ENCODE measurements at regions not wholly inside any gene's neighbourhood (a gene's known extent, or its start where the extent isn't known, plus 50 kb on each side); places are given as distances from the start of the nearest gene placed in this dataset.

DNA sequence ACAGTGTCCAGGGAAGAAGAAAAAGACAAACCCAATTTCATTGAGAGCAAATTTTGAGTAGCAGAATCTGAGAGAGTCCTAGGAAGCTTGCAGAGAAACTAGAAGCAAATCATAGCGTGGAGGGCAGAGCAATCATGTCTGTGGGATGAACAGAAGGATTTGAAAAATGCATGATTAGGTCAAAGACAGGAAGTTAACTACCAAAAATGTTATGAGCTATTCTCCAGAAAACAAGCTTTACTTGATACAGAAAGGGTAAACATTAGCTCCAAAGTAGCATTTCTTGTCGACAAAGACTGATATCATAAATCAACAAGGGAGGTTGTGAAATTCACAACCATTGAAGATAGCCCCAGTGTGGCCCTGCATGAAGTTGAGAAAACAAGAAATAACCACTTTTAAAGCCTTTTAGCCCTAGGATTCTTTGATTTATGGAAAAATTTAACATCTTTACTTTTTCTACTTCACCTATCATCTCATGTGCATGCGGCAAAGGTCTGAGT lies 97.7 kb upstream of the MEGF10 start:
- no TSS peak for BruUV-seq (replicated peaks)
- H2AFZ ChIP-seq (replicated peaks; ENCODE audit: low read length, poor library complexity) = no peak overlapping the region
- H2BK15ac ChIP-seq (ENCODE audit: low read depth, low read length) = no peak overlapping the region

More for the DNA sequence above, 97.7 kb upstream of the MEGF10 start:
- Histone ChIP-seq H4K91ac (ENCODE audit: insufficient read depth, low read depth, low read length) (no peak overlapping the region), H3K36me3 (ENCODE audit: control insufficient read depth, insufficient read depth, low read length) (no peaks in the 10 kb centered on the region), H3K9ac (ENCODE audit: low read depth, low read length) (no peak overlapping the region), H3K4me3 (ENCODE audit: insufficient read depth, low read depth, low read length) (no peak overlapping the region), H3K4me2 (ENCODE audit: low read depth, low read length) (no peak overlapping the region), H2BK120ac (ENCODE audit: low read depth, low read length) (no peak overlapping the region), H4K5ac (ENCODE audit: low read depth, low read length) (no peak overlapping the region), H3K9me1 (ENCODE audit: insufficient read depth, low read length) (no peaks in the 10 kb centered on the region), H3K56ac (ENCODE audit: extremely low read depth, insufficient read depth, low read length) (no peak overlapping the region), H2AK5ac (ENCODE audit: low read depth, low read length) (no peak overlapping the region), H3K23ac (ENCODE audit: low read depth, low read length) (no peak overlapping the region), H3K27me3 (ENCODE audit: control insufficient read depth, insufficient read depth, low read length) (peaks cover 6% of the 10 kb centered on the region; the same call in 1 of the 2 replicates), H2AK9ac (replicated peaks; ENCODE audit: low read depth, low read length, poor library complexity) (no peak overlapping the region), H3K4me1 (ENCODE audit: control insufficient read depth, insufficient read depth, low read length) (no peaks in the 10 kb centered on the region), H3K14ac (replicated peaks; ENCODE audit: low read depth, low read length) (no peak overlapping the region), H3K4ac (ENCODE audit: low read depth, low read length) (no peak overlapping the region), H2BK5ac (ENCODE audit: low read depth, low read length, poor library complexity, severe bottlenecking) (no peak overlapping the region), H3K27ac (ENCODE audit: insufficient read depth, low read length) (no peak overlapping the region), H3K18ac (ENCODE audit: low read depth, low read length) (no peak overlapping the region), H4K20me1 (ENCODE audit: insufficient read depth, low read length) (no peaks in the 10 kb centered on the region), H3K79me1 (ENCODE audit: low read depth in 1 of 2, low read length in 2 of 2) (no peaks in the 10 kb centered on the region), H4K8ac (ENCODE audit: low read depth in 2 of 2, low read length in 2 of 2) (no peak overlapping the region), H3K9me3 (ENCODE audit: control insufficient read depth, insufficient read depth, low read length) (no peaks in the 10 kb centered on the region), H2BK20ac (ENCODE audit: low read depth, low read length) (no peak overlapping the region)
- DNase-seq (no peak), ATAC-seq (ENCODE audit: low read depth) (no peak)
- CTCF ChIA-PET = no interaction called here
- in situ Hi-C loops (cut with MboI; ENCODE audit: low sequenced_read_pairs) (no loop called here), dilution Hi-C loops (cut with HindIII; ENCODE audit: low sequenced_read_pairs, unreplicated experiment) (no loop called here), intact Hi-C loops (cut with micrococcal nuclease) (no loop called here)
- TF ChIP-seq MAZ (IDR thresholded peaks at IDR 0.05; ENCODE audit: borderline replicate concordance, low read depth, low read length) = no peak
- no peak for TF ChIP-seq CEBPB (IDR thresholded peaks at IDR 0.05; ENCODE audit: low read depth, low read length)
- TF ChIP-seq, protein P1, sequence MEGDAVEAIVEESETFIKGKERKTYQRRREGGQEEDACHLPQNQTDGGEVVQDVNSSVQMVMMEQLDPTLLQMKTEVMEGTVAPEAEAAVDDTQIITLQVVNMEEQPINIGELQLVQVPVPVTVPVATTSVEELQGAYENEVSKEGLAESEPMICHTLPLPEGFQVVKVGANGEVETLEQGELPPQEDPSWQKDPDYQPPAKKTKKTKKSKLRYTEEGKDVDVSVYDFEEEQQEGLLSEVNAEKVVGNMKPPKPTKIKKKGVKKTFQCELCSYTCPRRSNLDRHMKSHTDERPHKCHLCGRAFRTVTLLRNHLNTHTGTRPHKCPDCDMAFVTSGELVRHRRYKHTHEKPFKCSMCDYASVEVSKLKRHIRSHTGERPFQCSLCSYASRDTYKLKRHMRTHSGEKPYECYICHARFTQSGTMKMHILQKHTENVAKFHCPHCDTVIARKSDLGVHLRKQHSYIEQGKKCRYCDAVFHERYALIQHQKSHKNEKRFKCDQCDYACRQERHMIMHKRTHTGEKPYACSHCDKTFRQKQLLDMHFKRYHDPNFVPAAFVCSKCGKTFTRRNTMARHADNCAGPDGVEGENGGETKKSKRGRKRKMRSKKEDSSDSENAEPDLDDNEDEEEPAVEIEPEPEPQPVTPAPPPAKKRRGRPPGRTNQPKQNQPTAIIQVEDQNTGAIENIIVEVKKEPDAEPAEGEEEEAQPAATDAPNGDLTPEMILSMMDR (conservative IDR thresholded peaks at IDR 0.05; ENCODE audit: low read depth, low read length) = no peak
- TF ChIP-seq MAFK (IDR thresholded peaks at IDR 0.05; ENCODE audit: low read depth, low read length) = no peak
- TF ChIP-seq POLR2A (IDR thresholded peaks at IDR 0.05; ENCODE audit: low read depth, low read length) = no peak
- TF ChIP-seq RFX5 (IDR thresholded peaks at IDR 0.05; ENCODE audit: low read depth, low read length) = no peak
- no peak for TF ChIP-seq NFE2L2 (IDR thresholded peaks at IDR 0.05; ENCODE audit: low read depth, low read length)
- no peak for TF ChIP-seq FOS (IDR thresholded peaks at IDR 0.05; ENCODE audit: low read depth, low read length)
- POLR2A ChIA-PET (ENCODE audit: unreplicated experiment) = no interaction called here
- WGBS, 2 experiments (ENCODE audit: extremely low coverage in 2 of 2, insufficient read length in 1 of 2) = no CpG with 5 or more reads among the region's 3 CpGs

Measured in IMR-90 (cell line).